Suppressor macrophage (primary cell): ENCODE measurements at regions not wholly inside any gene's neighbourhood (a gene's known extent, or its start where the extent isn't known, plus 50 kb on each side); places are given as distances from the start of the nearest gene placed in this dataset.

Experiments
- DNase-seq, 4 experiments: peaks; one replicate each; pipeline ENCODE4 v3.0.0-alpha.2; 2020 to 2022

- no peak for DNase-seq
These were observed 186.3 kb upstream of the USP25 start for GRCh38 chr21:15543473-15543872.

GRCh38 chr21:15549671-15550070, 180.1 kb upstream of the USP25 start:
- no peak for DNase-seq

DNA sequence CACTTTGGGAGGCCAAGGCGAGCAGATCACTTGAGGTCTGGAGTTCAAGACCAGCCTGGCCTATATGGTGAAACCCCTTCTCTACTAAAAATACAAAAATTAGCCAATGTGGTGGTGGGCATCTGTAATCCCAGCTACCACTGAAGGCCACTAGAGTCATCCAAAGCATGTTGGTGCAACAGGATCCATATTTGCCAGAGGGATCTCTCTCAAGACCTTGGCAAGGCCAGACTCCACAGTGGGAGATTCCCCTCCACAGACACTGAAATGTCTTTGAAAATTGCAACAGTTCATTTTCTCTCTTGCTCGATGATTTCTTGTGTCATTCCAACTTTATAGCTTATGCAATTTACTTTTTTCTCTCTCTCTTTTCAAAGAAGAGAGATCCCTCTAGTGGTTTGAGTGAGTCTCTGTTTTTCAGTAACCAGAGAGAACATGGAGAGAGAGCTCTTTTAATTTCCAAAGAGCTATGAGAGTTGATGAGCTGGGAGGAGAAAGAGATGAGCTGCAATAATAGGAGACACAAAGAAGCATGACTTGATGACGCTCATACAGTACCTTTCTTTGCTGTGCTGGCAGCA, 176.8 kb upstream of the USP25 start:
- DNase-seq, result peak in 3 of 4 experiments; percentile 2 to 46 (median 24)

GRCh38 chr21:15557925-15558324, 171.9 kb upstream of the USP25 start:
- DNase-seq, result no peak

GRCh38 chr21:15558884-15559283, 170.9 kb upstream of the USP25 start:
- no peak for DNase-seq

GRCh38 chr21:15559660-15560059, 170.1 kb upstream of the USP25 start:
- DNase-seq, result no peak

DNA sequence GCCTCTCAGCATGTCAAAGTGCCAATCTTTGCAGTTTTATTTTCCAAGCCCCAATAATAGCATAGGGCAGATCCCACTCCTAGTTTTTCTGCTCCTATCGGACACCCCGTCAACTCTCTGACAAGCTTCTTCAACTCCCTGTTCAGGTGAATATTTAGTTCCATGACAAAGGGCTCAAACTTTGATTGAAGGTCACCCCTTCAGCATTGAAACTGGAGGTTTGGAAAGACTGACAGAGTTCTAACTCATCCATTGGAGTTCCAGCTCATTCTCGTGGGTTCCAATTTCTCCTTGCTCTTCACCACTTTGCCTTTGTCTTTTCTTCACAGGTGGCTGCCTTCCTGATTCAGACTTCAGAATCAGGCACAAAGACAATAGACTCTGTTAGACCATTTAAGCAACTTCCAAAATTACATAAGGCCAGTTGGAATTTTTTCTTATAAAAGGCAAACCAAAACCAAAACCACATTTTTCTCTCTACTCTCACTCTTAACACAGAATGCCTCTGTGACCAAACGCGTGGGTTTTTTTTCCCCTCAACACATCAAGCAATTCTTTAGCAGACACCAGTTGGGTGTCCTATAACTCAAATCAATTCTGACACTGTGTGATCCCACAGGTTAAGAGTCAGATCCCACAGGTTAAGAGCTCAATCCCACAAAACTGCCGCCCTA, 169.3 kb upstream of the USP25 start:
- DNase-seq, result no peak

- no peak for DNase-seq
These were observed 167.0 kb upstream of the USP25 start for GRCh38 chr21:15562748-15563147.

DNA sequence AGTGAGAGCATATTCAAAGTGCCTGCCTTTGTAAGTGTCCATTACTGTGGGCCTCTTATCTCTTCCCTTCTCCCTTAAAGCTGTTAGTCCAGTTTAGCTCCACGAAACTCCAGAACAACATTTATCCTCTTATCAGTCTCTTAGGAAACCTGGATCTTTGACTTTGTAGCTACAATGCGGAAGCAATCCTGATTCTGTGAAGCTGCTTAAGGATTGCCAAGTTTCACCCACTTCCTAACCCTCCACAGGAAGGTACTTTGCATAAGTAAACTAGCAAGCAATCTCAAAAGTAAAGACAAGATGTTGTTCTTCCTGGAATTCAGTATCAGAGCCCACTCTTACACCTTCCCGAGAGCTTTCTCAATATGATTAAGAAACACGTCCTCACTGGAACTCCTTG, 164.9 kb upstream of the USP25 start:
- no peak for DNase-seq

- no peak for DNase-seq
These were observed 163.1 kb upstream of the USP25 start for GRCh38 chr21:15566703-15567102.

- DNase-seq, result no peak
These were observed 162.6 kb upstream of the USP25 start for GRCh38 chr21:15567191-15567590.

- no peak for DNase-seq
These were observed 161.3 kb upstream of the USP25 start for GRCh38 chr21:15568516-15568915.

- no peak for DNase-seq
These were observed 142.9 kb upstream of the USP25 start for GRCh38 chr21:15586752-15587427.

DNA sequence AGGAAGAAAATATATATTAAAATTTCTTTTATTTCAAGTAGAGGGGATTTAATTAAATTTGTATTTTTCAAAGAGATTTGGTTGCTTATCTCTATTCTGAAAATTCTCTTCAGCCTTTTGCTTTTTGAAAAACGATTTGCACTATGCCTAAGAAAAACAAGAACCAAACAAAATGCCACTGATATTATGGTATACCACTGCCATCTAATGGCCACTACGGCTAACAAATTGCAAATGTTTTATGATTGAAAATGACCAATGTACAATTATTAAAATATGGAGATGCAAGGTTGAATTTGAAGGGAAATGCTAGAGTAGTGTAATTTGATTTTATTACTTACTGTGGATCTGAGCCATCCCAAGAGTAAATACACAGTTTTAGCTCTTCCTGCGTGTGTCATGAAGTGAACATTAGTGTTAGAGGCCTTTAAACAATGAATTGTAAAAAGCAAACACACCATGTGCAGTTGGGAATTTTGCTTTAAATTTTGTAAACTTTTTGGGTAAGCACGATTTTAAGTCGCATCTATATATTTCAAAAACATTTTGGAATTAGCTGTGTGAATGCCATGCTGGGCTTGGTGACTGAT, 137.4 kb upstream of the USP25 start:
- peak; percentile 23 to 72 (median 64) for DNase-seq

DNA sequence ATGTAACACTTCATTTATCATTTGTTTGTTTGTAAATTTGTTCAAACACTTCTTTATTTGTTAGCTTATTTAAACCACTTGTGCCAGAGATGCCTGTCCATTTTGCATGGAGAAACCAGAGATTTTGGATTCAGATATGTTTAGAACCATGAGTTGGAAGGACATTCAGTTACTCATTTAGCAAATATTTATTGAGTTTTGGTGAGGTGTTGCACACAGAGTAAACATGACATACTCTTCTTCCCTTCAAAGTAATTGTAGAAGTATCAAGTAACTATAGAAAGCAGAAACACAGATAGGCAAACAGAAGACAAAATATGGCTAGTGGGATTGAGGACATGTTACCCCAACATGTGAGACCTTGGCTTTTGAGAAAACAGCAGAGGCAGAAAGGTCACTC, 136.8 kb upstream of the USP25 start:
- DNase-seq, result no peak

DNA sequence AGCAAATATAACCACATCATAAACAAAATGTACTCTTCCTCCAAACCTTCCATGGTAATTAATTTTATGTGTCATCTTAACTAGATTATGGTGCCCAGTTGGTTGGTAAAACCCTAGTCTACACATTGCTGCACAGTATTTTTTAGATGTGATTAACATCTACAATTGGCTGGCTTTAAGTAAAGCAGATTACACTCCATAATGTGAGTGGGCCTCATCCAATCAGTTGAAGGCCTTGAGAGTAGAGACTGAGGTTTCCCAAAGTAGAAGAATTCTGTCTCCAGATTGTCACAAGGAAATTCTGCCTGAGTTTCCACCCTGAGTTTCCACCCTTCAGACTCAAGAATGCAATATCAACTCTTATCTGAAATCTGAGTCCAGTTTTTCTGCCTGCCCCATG, 128.4 kb upstream of the USP25 start:
- no peak for DNase-seq

DNA sequence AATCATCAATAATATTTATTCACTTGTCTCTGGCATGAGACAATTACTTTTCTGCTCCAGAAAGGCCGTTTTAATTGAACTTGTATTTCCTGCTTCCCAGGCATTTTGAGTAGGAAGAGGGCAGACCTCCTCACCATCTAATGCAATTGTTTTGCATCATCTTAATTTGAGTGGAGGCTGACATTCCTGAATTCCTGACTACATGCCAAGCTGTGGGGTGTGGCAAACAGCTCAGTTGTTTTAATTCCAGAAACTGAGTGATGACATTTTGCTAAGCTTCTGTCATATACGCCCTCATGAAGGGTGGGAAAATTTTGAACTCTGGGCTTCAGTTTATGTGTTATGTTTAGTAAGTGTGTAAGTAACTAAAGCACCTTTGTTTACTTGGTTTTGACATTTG, 125.4 kb upstream of the USP25 start:
- no peak for DNase-seq

GRCh38 chr21:15614766-15615165, 115.0 kb upstream of the USP25 start:
- no peak for DNase-seq

- no peak for DNase-seq
These were observed 112.8 kb upstream of the USP25 start for GRCh38 chr21:15616864-15617574.

DNA sequence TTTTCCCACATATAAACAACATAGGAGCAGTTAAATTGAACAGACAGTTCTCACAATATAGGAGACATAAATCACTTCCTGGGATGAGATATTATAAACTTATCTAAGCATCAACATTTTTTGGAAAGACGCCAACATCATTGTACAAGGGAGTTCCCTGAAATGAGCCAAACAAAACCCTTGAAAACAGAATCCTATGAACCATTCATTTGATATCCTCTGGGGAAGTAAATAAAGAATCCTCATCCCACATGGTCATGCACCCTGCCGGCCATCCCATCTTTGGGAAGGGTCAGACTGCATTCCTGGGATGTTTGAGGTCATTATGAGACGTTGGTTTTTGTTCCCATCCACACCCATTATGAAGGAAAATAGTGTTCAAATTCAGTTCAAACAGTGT, 111.8 kb upstream of the USP25 start:
- DNase-seq, result peak in 2 of 4 experiments; percentile 9 to 13

- no peak for DNase-seq
These were observed 108.9 kb upstream of the USP25 start for GRCh38 chr21:15620892-15621291.

- DNase-seq, result no peak
These were observed 105.1 kb upstream of the USP25 start for GRCh38 chr21:15624646-15625045.

- no peak for DNase-seq
These were observed 104.4 kb upstream of the USP25 start for GRCh38 chr21:15625363-15625762.
